Stimulated activated CD4-positive, alpha-beta T cell treated with anti-CD3 and anti-CD28 coated beads, Interleukin-15, amount 100 ng/mL, for 24 hours (primary cell): ENCODE measurements at regions not wholly inside any gene's neighbourhood (a gene's known extent, or its start where the extent isn't known, plus 50 kb on each side); places are given as distances from the start of the nearest gene placed in this dataset.
A peak's percentile ranks its signal among the peaks of the same experiment; 100 is the strongest.

Source experiments
- DNase-seq: peaks from one replicate; pipeline ENCODE4 v3.0.0-alpha.2; 2020

DNA sequence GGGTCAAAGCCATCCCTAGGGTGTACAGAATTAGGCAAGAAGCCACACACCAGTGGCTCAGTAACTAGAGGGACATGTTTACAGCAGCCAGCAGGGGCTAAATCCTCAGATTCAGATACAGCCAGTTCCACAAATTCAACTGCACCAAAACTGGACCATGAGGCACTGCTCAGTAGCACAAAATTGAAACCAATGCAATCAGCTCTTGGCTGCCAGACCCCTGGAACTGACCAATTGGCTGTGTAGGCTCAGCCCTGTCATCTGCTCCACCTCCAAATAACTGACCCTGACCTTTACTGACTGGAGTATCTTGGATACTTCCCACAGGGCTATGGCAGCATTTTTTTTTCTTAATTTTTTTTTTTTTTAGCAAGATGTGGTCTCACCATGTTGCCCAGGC, 226.5 kb downstream of the FOXO1 start:
- no peak for DNase-seq

DNA sequence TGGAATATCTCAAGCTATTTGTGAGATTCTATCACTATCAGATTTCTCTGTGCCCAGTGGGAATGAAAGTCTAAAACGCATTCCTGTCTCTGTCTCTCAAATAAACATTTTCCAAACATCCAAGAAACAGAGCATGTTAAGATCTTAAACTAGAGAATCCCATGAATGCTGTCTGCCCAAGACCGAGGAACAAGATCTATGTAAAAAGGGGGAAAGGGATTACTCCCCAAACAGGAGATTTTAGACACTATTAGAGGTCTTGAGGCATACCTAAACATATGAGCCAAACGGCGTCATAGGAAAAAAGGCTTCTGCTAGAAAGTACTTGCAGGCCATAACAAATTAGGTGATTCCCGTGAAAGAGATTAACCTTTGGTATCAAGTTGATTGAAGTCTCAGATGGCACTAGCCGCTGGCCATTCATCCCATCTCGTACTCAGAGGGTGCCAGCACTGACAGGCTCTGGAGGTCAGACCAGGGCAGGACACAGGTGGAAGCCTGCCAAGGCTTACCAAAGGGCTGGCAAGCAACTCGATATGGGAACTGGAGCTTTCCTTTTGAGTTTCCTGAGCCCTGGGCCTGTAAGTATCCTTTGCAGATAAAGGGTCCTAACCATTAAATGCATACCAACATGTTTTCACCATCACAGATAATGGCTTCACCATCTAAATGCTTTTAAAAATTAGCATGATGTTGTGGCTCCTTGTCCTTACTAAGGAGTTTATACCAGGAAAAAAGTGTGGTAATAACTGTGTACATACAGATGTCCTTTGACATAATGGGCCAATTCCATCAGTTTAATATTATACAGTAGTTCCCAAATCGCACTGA, 225.2 kb downstream of the FOXO1 start:
- DNase-seq: no peak

DNA sequence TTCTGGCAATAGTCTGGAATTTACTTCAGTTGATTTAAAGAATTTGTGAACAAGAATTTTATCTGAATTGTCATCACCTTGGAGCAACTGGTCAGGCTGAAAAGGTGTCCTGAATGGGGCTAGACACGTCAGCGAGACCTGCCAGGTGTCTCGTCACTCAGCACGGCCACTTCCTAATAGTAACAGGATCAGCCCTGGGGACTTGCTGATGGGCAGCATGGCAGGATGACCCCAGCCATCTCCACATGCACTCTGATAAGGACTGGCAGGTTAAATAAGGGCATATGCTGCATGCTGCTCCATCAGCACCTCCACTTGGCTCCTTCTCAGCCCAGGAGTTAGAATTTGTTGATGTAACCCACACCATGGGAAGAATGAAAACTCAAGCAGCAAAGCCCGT, 224.2 kb downstream of the FOXO1 start:
- no peak for DNase-seq

DNA sequence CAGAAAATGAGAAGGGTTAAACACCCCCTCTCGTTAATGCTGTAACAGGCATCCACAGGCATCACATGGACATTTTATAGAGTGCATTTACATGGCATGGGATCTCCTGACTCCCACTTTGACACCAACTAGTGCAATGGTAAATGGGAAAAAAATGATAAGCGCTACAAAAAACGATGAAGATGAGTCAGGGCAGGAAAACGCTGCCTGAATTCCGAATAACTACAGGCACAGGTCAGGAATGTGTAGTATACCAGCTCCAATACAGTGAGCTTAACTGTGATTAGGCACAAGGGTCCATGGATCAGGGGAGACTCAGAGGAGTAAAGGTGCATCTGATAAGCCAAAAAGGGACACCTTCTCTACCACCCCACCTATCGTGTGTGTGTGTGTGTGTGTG, 223.6 kb downstream of the FOXO1 start:
- DNase-seq: no peak

DNA sequence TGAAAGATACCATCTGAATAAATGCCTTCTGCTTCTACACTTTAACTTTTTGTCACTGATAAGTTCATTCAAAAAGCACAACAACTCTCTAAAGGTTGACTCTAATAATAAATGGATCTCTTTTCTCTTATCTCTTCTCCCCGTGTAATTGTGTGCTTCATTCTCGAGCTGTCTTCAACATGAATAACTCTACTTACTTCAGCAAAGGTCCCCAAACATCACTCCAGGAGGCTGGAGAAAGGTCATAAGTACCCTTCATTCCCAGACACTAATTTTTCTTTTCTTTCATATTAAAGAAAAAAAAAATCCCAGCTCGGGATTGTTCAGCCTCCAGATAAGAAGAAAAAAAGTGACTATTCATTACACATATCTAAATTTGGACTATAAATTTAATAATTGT, 222.2 kb downstream of the FOXO1 start:
- no peak for DNase-seq

DNA sequence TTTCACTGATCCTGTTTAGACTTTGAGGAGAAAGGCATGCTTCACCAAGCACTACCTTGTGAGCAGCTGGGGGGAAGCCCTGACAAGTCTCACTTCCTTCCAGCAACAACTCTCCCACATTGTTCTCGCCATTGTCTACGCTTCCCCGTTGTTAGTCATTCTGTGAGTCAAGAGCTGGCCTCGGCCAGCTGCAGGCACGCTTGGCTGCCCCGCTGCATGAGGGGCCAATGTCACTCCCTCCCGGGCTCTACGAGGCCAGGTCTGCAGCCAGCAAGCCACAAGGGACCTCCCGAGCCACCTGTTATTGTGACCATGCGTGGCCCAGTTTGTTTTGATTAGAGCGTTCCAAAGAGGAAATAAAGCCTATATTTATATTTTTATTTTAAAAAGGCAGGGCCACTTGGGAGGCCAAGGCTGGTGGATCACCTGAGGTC, 220.9 kb downstream of the FOXO1 start:
- peak; percentile 31 for DNase-seq

DNA sequence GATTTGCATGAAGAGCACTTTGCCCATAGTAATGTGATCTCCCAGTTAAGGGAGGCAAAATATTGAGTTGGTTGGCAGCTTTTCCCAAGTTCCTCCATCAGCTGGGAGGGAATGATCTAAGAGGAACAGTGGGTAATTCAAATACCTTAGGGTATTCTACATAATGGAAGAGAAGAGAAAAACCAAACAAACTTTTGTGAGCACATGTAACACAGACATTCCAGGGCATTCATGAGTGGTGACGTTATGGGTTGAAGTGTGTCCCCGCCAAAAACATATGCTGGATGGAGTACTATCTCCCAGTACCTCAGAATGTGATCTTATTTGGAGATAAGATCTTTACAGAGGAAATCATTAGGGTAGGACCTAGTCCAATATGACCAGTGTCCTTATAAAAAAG, 220.1 kb downstream of the FOXO1 start:
- no peak for DNase-seq

DNA sequence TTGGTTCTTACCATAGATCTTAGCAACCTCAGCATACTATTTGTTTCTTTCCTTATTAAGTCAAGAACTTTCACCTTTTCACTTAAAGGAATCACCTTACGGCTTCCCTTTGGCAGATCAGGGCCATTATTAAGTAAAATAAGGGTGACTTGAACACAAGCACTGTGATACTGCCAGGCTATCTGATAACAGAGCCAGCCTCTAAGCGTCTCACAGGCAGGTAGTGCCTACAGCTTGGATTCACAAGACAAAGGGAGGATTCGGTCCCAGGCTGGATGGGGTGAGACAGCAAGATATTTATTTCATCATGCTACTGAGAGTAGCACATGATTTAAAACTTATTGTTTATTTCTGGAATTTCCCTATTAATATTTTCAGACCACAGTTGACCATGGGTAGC, 218.6 kb downstream of the FOXO1 start:
- DNase-seq: no peak

DNA sequence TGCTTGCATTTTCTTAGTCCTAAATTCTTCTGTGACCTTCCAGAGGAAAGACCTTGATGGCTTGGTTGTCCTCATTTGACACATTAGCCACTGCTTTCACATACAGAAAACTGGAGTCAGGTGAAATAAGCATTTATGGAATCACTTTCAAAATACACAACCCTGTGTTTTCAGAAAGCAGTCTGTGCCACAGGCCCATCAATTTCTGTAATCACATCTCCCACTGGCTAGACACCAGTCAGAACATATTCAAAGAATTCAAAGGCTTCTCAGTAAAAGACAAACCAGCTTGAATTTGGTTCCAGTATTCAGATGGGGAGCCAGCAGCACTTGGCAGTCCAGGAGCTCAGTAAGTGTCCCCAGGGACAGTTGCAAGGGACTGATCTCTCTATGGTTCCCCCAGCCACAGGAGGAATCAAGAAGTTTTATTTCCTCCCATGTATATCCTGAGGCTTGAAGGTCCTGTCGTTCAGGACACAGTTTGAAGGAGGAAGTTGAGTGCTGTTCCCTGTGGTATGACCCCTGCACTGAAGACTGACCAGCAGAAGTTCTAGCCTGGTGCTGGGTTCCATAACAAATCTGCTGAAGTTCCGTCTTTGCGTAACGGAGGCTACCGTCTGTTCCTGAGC, 214.3 kb downstream of the FOXO1 start:
- no peak for DNase-seq

DNA sequence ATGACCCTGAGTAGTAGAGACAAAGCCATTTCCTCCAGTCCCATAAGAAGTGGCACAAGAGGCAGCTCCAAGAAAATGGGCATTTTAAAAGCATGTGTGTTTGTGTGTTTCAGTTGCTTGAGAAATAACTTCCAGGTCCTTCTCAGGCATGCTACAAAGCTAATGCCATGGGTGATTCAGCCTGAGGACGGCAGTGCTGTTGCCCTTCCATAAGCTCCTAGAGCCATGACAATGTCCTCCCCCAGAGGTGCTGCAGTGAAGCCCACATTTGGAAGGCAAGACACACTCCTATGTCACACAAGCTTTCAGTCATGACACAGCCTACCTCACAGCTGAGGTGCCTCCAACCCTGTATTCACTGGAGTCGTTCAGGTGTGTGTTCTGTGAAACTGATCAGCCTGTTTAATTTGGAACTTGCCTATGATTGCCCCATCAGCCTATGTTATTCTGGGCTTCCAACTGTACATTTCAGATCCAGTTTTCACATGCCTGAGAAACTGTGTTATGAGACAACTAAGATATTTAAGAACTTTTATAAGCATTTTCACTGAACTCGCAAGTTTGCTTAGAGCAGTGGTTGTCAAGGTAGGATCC, 213.6 kb downstream of the FOXO1 start:
- no peak for DNase-seq

DNA sequence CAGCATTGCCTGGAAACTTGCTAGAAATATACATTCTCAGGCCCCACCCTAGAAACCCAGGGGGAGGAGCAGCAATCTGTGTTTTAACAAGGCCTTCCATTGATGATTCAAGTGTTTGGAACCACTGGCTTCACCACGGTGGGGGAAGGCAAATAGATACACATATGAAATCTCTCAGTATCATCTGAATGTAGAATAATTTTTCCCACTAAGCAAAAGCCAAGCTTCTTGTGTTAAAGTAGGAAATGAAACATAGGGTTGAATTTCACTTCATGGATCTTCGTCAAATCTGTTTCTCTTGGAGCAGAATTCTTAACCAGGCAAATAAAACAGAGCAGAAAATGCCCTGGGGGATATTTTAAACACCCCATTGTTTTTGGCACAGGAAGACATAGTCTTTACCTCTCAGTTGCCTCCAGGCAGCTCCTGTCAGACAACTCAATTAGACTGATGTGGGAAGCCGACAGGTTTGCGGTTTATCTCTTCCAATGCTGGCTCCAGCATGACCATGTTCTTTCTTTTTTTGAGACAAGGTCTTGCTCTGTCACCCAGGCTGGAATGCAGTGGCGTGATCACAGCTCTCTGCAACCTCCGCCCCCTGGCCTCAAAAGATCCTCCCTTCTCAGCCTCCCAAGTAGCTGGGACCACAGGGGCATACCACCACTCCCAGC, 213.0 kb downstream of the FOXO1 start:
- peak; percentile 9 for DNase-seq

DNA sequence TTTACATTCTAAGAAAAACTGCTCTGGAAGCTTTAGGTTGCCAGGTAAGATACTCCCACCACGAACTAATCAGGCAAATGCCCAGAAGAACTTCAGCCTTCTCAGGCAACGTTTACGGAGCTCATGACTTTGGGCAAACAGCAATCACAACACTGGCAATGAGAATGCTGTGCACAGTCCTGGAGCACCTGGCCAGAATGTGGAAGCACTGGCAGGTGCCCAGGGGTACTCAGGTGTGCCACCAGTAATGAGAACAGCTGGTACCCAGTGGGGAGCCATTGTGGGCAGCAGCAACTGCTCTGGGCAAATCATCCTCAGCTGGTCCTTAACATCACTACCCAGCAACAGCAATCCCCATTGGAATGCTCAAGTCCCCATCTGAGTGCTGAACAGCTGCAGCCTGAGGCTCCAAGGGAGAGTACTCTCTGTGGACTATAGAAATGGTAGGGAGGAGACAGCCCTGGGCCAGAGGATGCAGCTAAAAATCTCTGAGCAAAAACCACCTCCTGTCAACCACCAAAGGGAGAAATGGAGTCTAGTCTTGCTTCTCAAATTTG, 210.0 kb downstream of the FOXO1 start:
- DNase-seq: no peak

DNA sequence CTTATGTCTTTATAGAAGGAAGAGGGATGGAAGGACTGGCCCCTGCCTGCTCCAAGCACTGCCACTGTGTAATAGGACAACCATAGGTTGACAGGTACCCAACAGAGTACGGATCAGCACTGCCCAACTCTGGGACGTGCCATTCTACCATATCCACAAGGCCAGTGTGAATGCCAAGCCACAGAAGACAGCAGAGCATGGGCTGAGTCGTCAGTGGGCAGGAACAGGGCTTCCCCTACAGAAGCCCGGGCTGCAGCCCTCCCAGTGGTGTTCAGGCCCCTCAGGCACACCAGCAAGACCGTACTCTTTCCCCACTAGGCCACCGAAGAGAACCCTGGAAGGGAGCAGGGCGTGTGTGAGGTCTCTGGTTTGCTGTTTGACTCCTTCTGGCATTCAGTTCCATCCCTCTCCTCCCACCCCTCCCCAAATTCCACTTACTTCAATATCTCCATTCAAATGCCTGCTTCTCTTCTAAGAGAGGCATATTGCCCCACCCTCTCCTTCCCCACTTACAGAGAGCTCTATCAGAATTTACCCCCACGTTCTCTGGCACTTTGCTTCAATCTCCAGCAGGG, 209.4 kb downstream of the FOXO1 start:
- no peak for DNase-seq

DNA sequence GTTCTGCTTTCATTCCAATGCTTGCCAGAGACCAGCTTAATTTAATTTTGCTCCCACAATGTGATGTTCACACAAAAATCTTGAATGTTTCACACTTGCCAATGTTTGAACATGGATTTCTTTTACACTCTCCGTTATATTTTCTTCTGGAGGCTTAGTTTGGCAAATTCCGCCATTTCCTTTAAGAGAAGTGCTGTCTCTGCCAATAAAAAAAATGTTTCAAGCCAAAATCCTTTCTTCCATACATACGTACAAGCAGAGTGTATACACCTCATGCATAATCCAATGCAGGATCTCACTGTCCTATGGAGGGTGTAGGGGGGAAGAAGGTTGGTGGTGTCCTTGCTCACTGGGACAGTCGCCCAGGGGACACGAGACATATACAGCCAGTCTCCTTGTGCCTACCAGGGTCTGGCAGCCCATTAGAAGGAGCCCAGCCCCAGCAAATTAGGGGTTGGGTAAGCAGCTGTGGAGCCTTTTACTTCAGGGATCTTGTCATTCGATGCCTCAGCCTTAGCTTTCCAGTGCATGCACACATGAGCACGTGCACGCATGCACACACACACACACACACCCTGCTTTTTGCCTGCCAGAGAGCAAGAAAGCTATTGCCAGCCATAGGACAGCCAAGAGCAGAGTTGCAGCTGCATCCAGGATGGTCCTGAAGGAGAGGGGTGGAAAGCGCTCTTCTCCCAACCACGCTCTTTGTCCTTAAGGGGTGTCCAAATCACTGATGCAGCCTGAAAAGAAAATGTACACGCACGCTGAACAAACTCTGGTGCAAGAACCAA, 208.3 kb downstream of the FOXO1 start:
- no peak for DNase-seq

DNA sequence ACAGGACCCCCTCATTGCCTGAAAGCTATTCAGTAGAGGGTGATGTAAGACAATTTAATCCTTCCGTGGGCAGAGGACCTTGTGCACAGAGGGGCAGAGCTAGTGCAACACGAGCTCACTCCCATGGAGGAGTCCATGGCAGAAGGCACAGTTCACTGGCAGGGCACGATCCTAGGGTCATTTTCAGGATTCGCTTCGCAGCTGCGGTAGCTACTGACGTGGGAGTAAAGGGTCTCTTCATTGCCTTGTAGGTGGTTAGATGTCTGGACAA, 207.8 kb downstream of the FOXO1 start:
- DNase-seq: no peak

DNA sequence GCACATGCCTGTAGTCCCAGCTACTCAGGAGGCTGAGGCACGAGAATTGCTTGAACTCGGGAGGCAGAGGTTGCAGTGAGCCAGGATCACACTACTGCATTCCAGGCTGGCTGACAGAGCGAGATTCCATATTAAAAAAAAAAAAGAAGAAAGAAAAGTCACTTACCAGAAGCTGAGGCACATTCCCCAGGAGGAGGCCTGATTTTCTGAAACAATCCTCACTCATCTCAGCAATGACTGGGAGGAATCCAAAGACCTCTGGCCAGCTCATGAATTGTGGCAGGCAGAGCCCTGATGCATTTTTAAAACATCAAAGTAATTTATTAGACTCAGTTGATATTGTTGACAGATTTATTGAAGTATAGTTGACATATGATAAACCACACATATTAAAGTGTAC, 206.3 kb downstream of the FOXO1 start:
- no peak for DNase-seq

DNA sequence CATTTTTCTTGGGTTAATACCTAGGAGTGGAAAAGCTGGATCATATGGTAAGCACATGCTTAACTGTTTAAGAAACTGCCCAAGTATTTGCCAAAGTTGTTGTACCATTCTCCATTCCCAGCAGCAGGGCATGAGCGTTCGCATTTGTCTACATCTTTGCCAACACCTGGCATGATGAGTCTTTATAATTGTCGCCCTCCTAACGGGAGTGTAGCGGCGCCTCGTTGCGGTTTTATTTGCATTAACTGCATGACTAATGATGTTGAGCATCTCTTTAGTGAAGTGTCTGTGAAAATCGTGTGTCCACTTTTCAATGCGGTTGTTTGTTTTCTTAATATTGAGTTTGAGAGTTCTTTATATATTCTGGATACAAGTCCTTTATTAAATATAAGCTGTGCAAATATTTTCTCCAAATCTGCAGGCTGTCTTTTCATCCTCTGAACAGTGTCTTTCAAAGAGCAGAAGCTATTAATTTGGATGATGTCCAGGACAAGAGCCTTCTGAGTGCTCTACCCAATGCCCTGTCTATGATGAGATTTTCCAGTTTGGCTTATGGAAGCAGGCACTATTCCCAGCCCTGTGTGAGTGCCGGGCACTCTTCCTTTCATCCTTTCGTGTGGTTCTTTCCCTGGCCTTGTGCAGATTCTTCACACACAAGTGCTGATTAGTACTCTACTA, 202.0 kb downstream of the FOXO1 start:
- DNase-seq: no peak

DNA sequence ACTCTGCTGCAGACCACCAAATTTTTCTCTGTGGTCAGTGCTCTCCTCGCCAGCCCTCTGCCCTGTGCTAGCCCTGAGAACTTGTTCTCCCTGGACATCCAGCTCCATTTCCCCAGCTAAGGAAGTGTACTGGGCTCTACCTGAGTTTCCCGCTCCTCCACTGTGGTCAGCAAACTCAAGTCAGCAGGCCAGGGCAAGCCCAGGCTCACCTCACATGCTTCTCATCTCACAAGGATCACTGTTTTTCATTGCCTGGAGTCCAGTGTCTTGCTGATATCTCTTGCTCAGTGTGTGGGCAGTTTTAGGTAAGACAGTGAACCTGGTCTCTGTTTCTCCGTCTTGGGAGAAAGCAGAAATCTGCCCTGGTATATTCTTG, 201.4 kb downstream of the FOXO1 start:
- DNase-seq: no peak

DNA sequence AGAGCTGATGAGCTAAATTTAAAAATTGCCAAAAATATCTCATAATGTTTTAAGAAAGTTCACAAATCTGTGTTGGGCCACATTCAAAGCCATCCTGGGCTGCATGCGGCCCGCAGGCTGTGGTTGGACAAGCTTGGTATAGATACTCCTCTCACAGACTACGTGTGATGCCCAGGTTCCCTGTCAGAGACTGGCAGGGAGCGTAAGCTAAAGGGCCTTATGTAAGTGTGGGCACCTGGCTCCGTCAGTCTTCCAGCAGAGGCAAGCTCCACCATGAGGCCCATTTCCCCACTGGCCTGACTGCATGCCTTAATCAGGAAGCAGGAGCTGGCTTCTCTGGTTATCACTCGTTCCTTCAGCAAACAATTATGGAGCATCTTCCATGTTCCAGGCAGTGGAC, 200.2 kb downstream of the FOXO1 start:
- no peak for DNase-seq

DNA sequence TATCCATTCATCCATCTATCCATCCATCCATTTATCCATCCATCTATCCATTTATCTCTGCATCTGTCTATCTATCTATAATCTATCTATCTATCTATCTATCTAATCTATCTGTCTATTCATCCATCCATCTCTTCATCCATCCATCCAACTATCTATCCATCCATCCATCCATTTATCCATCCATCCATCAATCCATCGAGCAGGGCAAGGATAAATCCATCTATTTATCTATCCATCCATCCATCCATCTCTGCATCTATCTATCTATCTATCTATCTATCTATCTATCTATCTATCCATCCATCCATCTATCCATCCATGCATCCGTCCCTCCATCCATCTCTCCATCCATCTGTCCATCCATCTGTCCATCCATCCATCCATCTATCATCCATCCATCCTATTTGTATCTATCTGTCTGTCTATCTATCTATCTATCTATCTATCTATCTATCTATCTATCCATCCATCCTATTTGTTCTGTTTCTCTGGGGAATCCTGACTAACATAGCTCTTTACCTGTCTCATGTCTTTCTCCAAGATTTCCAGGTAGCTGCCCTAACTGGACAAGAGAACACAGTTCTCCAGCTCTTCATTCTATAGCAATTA, 198.1 kb downstream of the FOXO1 start:
- no peak for DNase-seq

DNA sequence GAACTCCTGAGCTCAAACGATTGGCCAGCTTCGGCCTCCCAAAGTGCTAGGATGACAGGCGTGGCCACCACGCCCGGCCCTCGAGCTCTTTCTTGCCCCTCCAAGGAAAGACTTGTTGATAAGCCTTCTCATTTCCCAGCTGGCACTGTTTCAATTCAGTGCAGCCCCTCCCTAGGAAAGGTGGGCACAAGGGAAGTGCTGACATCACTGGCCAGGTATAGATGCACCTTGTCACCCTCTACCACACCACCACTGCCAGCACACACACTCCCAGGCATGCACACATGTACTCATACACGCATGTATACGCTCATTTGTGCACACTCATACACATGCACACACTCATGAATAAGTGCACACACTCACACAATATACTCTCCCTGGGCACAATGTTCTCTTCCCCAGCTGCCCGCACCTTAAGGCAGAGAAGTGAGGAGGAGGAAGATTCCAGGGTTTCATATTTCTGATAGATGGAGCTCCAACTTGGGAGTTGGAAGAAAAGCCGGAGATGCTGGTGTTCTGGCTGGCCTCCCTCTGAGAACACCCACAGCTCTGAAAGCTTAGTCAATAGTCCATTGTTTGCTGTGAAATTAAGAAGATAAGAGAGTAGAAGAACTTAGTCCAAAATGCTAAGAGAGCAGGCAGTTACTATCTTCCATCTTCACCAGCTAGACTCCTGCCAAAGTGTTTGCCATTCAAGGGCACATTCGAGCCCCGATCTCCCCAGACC, 196.7 kb downstream of the FOXO1 start:
- no peak for DNase-seq
